MCF 10A (cell line): ENCODE measurements at regions not wholly inside any gene's neighbourhood (a gene's known extent, or its start where the extent isn't known, plus 50 kb on each side); places are given as distances from the start of the nearest gene placed in this dataset.
"Not testable (repeated sequence)": the region's sequence is repeated elsewhere in the genome, so short reads cannot be mapped to it uniquely, and the experiment has no call there.

Experiments
- BruUV-seq: library from RNA; stranded (reverse); fragments of 400-500 nt; replicated peaks from 2 replicates; lab custom pipeline; 2021; lab: Mats Ljungman, UMichigan
- CTCF ChIA-PET: fragments of 300-600 bp; sonication (Branson Sonifier 250); formaldehyde crosslinking; extraction: SDS; loops from one replicate; lab custom pipeline; 2021; ENCODE audit warnings: antibody characterized with exemption, inconsistent platforms; lab: Yijun Ruan, JAX
- POLR2A ChIA-PET: fragments of 300-600, 350-650 bp; sonication (Branson Sonifier 250); formaldehyde crosslinking; extraction: SDS; loops from one replicate; lab custom pipeline; 2020; ENCODE audit warnings: antibody characterized with exemption, inconsistent platforms; lab: Yijun Ruan, JAX
- DNase-seq: peaks from one replicate; pipeline ENCODE4 v3.0.0-alpha.2; 2018; ENCODE audit not compliant: unreplicated experiment
- H3K27ac Mint-ChIP-seq: one replicate; pipeline ENCODE4 v1.8.0; 2022; ENCODE audit warnings: mild to moderate bottlenecking, low read depth, mixed read lengths; ENCODE audit not compliant: unreplicated experiment
- H3K27me3 Mint-ChIP-seq: one replicate; pipeline ENCODE4 v1.8.0; 2022; ENCODE audit warnings: mixed read lengths; ENCODE audit not compliant: insufficient read depth, unreplicated experiment
- H3K36me3 Mint-ChIP-seq: one replicate; pipeline ENCODE4 v1.8.0; 2022; ENCODE audit warnings: mild to moderate bottlenecking, moderate library complexity, mixed read lengths; ENCODE audit not compliant: insufficient read depth, unreplicated experiment
- H3K4me1 Mint-ChIP-seq: one replicate; pipeline ENCODE4 v1.8.0; 2022; ENCODE audit warnings: mixed read lengths; ENCODE audit not compliant: insufficient read depth, unreplicated experiment
- H3K4me3 Mint-ChIP-seq: one replicate; pipeline ENCODE4 v1.8.0; 2022; ENCODE audit warnings: mild to moderate bottlenecking, moderate library complexity, mixed read lengths; ENCODE audit not compliant: unreplicated experiment
- H3K9me3 Mint-ChIP-seq: one replicate; pipeline ENCODE4 v1.8.0; 2022; ENCODE audit warnings: mixed read lengths; ENCODE audit not compliant: unreplicated experiment
- CTCF ChIP-seq: fragments of 200-600 bp; IDR thresholded peaks from one replicate; pipeline ENCODE4 v1.8.0; 2022; ENCODE audit warnings: antibody characterized with exemption, mild to moderate bottlenecking; ENCODE audit not compliant: unreplicated experiment
- intact Hi-C: fragments of 100-400 bp; cut with micrococcal nuclease; formaldehyde crosslinking; loops from 2 replicates; pipeline ENCODE4 v1.14.1; 2022

- H3K27me3 Mint-ChIP-seq: no peaks in the 10 kb centered on the region
- peaks cover 13% of the 10 kb centered on the region for H3K9me3 Mint-ChIP-seq
- no peak for DNase-seq
- no peaks in the 10 kb centered on the region for H3K4me1 Mint-ChIP-seq
- intact Hi-C loops: no loop called here
- POLR2A ChIA-PET: interaction anchor here (0.5 kb wide), 1 partner anchor 495 kb away, joined by 3 read pairs; no protein-coding TSS in a partner anchor
- TF ChIP-seq CTCF: no peak
- CTCF ChIA-PET: interaction anchor here (0.6 to 1.1 kb wide), 3 partner anchors 12 to 15 kb away, joined by 3 read pairs; no protein-coding TSS in a partner anchor
- H3K36me3 Mint-ChIP-seq: no peaks in the 10 kb centered on the region
- no TSS peak for BruUV-seq
- H3K4me3 Mint-ChIP-seq: no peak overlapping the region
- H3K27ac Mint-ChIP-seq: no peak overlapping the region
These were observed 95.1 kb downstream of the RPAP3 start for GRCh38 chr12:47610686-47611252.

GRCh38 chr12:47609806-47610205 is 96.0 kb downstream of the RPAP3 start:
- H3K27ac Mint-ChIP-seq: no peak overlapping the region
- TF ChIP-seq CTCF: no peak
- H3K4me3 Mint-ChIP-seq: no peak overlapping the region
- H3K36me3 Mint-ChIP-seq: no peaks in the 10 kb centered on the region
- ChIA-PET POLR2A (no interaction called here), CTCF (interaction anchor here (0.6 kb wide), 1 partner anchor 66 kb away, joined by 3 read pairs; no protein-coding TSS in a partner anchor)
- H3K9me3 Mint-ChIP-seq: peaks cover 13% of the 10 kb centered on the region
- H3K4me1 Mint-ChIP-seq: peaks cover 5% of the 10 kb centered on the region
- BruUV-seq: no TSS peak
- no peaks in the 10 kb centered on the region for H3K27me3 Mint-ChIP-seq
- intact Hi-C loops: no loop called here
- no peak for DNase-seq

GRCh38 chr12:47608671-47609070 is 97.2 kb downstream of the RPAP3 start:
- H3K36me3 Mint-ChIP-seq, DNase-seq, intact Hi-C loops, H3K27ac Mint-ChIP-seq, H3K4me3 Mint-ChIP-seq, H3K4me1 Mint-ChIP-seq, POLR2A ChIA-PET, H3K27me3 Mint-ChIP-seq, BruUV-seq: not testable (repeated sequence)
- CTCF ChIA-PET: interaction anchor here (0.6 kb wide), 1 partner anchor 30 kb away, joined by 3 read pairs; no protein-coding TSS in a partner anchor
- peaks cover 13% of the 10 kb centered on the region for H3K9me3 Mint-ChIP-seq

GRCh38 chr12:47604221-47604873 is 101.5 kb downstream of the RPAP3 start:
- H3K9me3 Mint-ChIP-seq: peaks cover 13% of the 10 kb centered on the region
- no peaks in the 10 kb centered on the region for H3K36me3 Mint-ChIP-seq
- H3K4me1 Mint-ChIP-seq: peaks cover 9% of the 10 kb centered on the region
- BruUV-seq: no TSS peak
- no peak for DNase-seq
- H3K27me3 Mint-ChIP-seq: no peaks in the 10 kb centered on the region
- TF ChIP-seq CTCF: no peak
- CTCF ChIA-PET: interaction anchor here (0.6 to 1.3 kb wide), 3 partner anchors 10 to 338 kb away, joined by 3 to 4 read pairs (median 3); no protein-coding TSS in a partner anchor
- no peak overlapping the region for H3K27ac Mint-ChIP-seq
- intact Hi-C loops: no loop called here
- POLR2A ChIA-PET: no interaction called here
- no peak overlapping the region for H3K4me3 Mint-ChIP-seq
